ENCODE measurements at regions not wholly inside any gene's neighbourhood (a gene's known extent, or its start where the extent isn't known, plus 50 kb on each side); places are given as distances from the start of the nearest gene placed in this dataset.
"Not testable (repeated sequence)": the region's sequence is repeated elsewhere in the genome, so short reads cannot be mapped to it uniquely, and the experiment has no call there.

DNA sequence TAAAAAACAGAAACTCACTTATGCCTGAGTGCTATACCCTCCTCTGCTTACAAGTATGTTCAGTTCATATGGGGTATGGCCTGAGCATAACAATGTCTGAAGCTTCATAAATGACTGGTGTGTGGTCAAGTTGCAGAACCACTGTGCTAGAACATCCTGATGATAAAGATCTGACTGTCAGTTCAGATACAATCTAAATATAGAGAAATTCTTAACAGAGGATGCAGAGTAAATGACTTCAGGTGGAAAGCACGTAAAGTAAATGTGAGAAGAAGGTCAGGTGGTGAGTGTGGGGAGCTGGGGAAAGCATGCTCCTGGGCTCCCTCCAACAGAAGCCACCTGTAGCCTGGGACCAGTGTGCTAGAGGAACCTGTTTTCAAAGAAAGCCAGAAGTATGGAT, 926.2 kb downstream of the TSN start:
- no peak for DNase-seq

- no peak for DNase-seq
These were observed 926.9 kb downstream of the TSN start for GRCh38 chr2:122682356-122682755.

DNA sequence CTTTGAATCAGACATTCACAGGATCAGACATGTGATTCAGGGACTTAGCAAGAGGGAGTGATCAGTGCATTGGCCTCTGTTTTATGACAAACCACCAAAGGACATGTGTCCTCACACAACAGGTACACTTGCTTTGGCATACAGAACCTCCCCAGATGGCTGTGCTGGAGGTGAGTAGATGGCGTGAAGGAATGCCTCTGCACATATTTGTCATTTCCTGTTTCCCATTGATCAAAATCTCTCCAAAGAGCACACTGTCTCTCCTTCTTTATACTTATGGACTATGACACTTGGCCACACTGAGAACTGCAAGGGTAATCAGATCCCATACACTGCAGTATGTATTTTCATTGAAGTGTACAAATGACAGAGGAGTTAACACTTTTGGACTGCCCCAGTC, 927.6 kb downstream of the TSN start:
- no peak for DNase-seq

GRCh38 chr2:122692400-122693083, 937.1 kb downstream of the TSN start:
- no peak for DNase-seq

- no peak for DNase-seq
These were observed 942.0 kb downstream of the TSN start for GRCh38 chr2:122697415-122697814.

DNA sequence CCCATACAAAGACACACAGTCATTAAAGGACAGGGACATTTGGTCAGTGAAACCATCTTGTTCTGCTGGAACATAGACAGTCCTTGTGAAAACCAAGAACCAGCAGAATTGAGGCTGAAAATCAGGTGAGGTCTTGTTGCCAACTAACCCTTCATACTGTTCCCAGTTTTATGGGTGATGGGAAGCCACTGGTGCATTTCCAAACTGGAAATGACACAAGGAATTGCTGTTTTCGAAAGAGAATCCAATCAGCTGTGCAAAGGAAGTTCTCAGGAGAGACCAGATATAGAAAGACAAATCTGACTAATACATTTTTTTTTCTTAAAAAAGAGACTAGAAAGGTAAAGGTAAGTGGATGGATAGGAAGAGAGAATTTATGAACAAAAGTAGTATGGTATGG, 948.2 kb downstream of the TSN start:
- no peak for DNase-seq

- no peak for DNase-seq
These were observed 948.7 kb downstream of the TSN start for GRCh38 chr2:122704109-122704563.

GRCh38 chr2:122705746-122706145, 950.3 kb downstream of the TSN start:
- no peak for DNase-seq

- no peak for DNase-seq
These were observed 951.3 kb downstream of the TSN start for GRCh38 chr2:122706757-122707223.

DNA sequence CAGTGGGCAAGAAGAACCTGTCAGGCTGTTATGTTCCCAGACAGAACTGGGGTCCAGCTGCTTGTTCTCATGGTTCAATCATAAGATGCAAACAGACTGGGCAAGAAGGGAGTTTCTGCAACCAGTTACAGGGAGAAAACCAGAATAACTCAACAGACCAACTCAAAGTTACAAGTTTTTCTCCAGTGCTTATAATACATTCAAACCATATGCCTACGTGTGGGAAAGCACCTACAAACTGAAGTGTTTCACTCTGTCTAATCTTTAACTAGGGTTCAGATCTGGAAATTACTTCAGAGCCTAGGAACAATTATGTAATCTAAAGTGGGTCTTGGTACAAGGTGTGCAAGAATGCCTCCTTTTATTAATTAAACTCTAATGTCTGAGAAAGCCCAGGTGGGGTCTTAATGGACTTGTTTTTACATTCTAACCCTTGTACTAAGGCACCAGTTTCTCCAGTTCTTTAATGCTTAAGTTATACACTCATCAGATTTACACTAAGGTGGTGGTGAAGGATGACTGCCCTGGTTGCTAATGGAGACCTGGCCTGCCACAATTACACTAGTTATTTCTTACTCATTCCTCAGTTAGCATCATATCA, 951.9 kb downstream of the TSN start:
- no peak for DNase-seq

DNA sequence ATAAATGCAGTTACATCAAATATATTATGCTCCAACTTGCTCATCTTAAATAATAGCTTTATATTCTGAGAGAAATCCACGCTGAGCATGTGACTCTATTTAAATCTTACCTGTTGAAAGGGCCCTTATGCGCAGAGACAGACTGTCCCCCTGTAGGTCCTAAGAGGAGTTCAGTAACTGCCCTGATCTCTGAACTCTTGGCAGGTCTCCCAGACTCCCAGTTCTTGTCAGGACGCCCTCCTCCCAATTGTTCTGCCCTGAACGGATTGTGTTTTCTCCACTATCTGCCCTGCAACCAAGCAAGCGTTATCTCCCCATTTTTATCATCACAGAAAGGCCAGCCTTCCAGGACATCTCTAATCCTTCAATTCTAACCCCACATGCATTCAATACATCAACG, 954.6 kb downstream of the TSN start:
- no peak for DNase-seq

DNA sequence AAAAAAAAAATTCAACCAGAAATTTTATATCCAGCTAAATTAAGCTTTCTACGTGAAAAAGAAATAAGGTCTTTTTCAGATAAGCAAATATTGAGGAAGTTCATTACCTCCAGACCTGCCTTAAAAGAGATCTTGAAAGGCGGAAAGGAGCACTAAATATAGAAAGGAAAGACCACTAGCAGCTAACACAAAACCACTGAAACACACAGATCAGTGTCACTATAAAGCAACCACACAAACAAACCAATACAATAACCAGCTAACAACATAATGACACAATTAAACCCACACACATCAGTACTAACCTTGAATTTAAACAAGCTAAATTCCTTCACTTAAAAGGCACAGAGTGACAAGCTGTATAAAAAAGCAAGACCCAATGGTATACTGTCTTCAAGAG, 958.3 kb downstream of the TSN start:
- DNase-seq: no peak

DNA sequence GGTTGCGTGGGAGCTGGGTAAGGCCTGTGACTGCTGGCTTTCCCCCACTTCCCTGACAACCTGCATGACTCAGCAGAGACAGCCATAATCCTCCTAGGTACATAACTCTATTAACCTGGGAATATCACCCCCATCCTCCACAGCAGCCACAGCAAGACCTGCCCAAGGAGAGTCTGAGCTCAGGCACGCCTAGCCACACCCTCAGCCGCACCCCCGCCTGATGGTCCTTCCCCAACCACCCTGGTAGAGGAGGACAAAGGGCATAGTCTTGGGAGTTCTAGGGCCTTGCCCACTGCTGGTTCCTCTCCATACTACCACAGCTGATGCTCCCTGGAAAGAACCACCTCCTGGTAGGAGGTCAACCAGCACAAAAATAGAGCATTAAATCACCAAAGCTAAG, 965.4 kb downstream of the TSN start:
- not testable (repeated sequence) for DNase-seq

- DNase-seq: no peak
These were observed 979.4 kb downstream of the TSN start for GRCh38 chr2:122734766-122735424.

GRCh38 chr2:122736279-122736678, 980.8 kb downstream of the TSN start:
- no peak for DNase-seq

GRCh38 chr2:122737429-122738077, 982.1 kb downstream of the TSN start:
- DNase-seq: no peak

- no peak for DNase-seq
These were observed 984.5 kb downstream of the TSN start for GRCh38 chr2:122739732-122740593.

DNA sequence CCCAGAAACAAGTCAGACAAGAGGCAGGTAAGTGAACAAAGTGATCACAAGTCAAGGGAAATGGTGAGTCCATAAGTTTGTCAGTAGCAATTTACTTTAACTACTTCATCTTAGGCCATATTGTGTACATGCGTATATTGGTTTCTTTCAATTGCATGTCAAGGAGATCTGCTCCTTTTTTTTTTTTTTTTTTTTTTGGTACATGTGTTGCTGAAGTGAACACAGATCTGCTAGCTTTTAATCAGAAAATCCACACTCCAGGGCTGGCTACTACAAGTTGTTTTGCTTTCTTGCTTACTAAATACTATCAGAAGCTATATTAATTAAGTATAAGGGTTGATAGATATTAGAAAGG, 985.1 kb downstream of the TSN start:
- no peak for DNase-seq

GRCh38 chr2:122741403-122741802, 986.0 kb downstream of the TSN start:
- DNase-seq: no peak

DNA sequence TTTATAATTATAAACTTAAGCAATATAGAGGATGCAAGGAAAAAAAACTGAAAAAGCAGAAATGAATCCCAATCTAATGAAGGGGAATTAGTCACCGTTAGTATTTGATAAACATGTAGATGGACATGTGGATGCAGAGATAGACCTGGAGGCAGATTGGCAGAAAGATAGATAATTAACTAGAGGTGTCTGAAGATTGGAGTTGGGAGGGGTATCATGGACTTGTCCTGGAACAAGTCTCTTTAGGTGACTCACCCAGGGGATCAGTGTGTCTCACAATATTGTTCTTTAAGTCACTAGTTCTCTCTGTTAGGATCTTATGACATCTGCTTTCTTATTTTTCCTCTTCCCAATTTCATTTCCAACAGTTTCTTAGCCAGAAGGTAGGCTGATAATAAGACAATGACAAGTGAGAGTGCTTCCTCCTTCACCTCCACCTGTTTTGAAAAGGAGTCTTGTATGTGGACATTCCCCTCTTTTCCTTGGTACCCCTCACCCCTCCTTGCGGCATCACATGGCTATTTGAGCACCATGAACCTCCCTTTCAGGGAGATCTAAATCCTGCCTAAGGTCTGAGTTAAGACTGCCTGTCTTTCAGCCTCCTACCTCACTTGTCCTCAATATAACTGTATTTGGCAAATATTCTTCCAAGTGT, 987.7 kb downstream of the TSN start:
- no peak for DNase-seq

- no peak for DNase-seq
These were observed 990.2 kb downstream of the TSN start for GRCh38 chr2:122745603-122746002.

DNA sequence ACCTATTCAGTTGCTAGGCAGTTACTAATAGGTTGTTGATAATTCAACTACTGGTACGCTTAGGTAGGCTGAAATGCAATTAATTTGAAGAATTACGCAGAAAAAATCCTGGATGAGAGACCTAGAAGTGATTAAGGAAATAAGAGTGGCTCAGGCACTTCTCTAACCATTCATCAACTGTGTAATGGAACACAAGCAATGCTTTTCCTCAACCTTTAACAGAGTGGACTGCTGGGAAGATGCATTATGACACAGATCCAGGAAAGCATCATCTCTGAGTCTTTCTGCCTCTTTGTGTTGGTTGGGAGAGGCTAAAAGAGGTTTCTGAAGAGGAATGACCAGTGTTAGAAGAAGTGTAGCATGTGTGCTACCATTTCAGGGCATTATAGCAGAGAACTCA, 992.2 kb downstream of the TSN start:
- no peak for DNase-seq

All from RPMI8226 (cell line).